Erythroblast (primary cell): ENCODE measurements at regions not wholly inside any gene's neighbourhood (a gene's known extent, or its start where the extent isn't known, plus 50 kb on each side); places are given as distances from the start of the nearest gene placed in this dataset.

Experiments used
- GATA1 ChIP-seq: IDR thresholded peaks from 2 replicates; pipeline ENCODE4 v1.6.1; 2011; ENCODE audit warnings: low read depth, mild to moderate bottlenecking, control low read depth, low read length, moderate library complexity
- POLR2A ChIP-seq: IDR thresholded peaks from 2 replicates; pipeline ENCODE4 v1.6.1; 2011; ENCODE audit warnings: mild to moderate bottlenecking, low read length

DNA sequence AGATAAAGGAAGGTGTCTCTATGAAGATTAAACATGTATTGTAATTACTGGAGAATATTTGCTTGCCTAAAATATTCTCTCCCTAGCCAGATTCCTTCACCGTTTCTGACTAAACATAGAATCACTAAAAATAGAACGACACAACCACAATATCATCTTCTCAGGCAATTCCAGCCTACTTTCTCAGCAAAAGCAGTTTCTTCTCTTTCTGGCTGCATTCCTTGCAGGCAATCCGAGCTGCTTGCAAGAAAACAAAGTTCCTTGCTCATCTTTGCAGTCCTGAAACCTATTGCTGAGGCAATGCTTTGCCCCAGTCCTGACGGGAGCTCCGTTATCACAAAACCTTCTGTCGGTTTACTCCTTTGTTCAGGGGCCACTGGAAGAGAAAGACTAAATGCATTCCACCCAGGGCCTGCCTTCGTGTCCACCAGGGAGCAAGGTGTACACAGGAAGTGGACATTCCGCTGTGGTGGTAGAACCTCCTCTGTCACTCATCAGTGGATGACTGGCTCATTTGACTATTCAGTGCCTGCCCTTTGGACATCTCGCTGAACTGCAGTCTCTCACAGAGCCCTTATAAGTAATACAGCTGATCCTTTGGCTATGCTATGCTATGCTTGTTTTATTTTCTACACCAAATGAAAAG lies 239.2 kb upstream of the DOK6 start:
- TF ChIP-seq POLR2A, result no peak
- no peak for TF ChIP-seq GATA1
